ENCODE measurements at regions not wholly inside any gene's neighbourhood (a gene's known extent, or its start where the extent isn't known, plus 50 kb on each side); places are given as distances from the start of the nearest gene placed in this dataset.

- TF ChIP-seq CTCF (IDR thresholded peaks at IDR 0.05; ENCODE audit: insufficient read depth, low read depth, low read length) = no peak
- no peak for TF ChIP-seq EZH2 (IDR thresholded peaks at IDR 0.05; ENCODE audit: insufficient read depth, low read length)
Measured at GRCh38 chr15:47988564-47988963, 132.2 kb upstream of the SLC24A5 start.
